Fibroblast of villous mesenchyme (primary cell): ENCODE measurements at regions not wholly inside any gene's neighbourhood (a gene's known extent, or its start where the extent isn't known, plus 50 kb on each side); places are given as distances from the start of the nearest gene placed in this dataset.
"Not testable (repeated sequence)": the region's sequence is repeated elsewhere in the genome, so short reads cannot be mapped to it uniquely, and the experiment has no call there.

Experiments used
- DNase-seq: peaks from one replicate; pipeline ENCODE4 v3.0.0-alpha.2; 2010; ENCODE audit warnings: low read depth
- H3K4me3 ChIP-seq: 2 replicates; pipeline ENCODE4 v1.5.1; 2011; ENCODE audit warnings: low read depth, mild to moderate bottlenecking, low read length
- CTCF ChIP-seq: IDR thresholded peaks from 2 replicates; pipeline ENCODE4 v1.5.1; 2012; ENCODE audit warnings: low read depth, mild to moderate bottlenecking, low read length; ENCODE audit not compliant: insufficient read depth

- DNase-seq: no peak
- no peak overlapping the region for H3K4me3 ChIP-seq
- TF ChIP-seq CTCF: no peak
These were observed 216.8 kb upstream of the RFX3 start for GRCh38 chr9:3742586-3742985.

- no peak overlapping the region for H3K4me3 ChIP-seq
- no peak for TF ChIP-seq CTCF
- DNase-seq: no peak
These were observed 215.9 kb upstream of the RFX3 start for GRCh38 chr9:3741729-3742128.

- TF ChIP-seq CTCF: no peak
- H3K4me3 ChIP-seq: no peak overlapping the region
- no peak for DNase-seq
These were observed 215.1 kb upstream of the RFX3 start for GRCh38 chr9:3740690-3741419.

- no peak overlapping the region for H3K4me3 ChIP-seq
- no peak for TF ChIP-seq CTCF
- DNase-seq: peak; percentile 81
These were observed 210.4 kb upstream of the RFX3 start for GRCh38 chr9:3736161-3736560.

GRCh38 chr9:3735251-3735650, 209.4 kb upstream of the RFX3 start:
- no peak for TF ChIP-seq CTCF

GRCh38 chr9:3733527-3734262, 207.9 kb upstream of the RFX3 start:
- not testable (repeated sequence) for DNase-seq, H3K4me3 ChIP-seq

More at GRCh38 chr9:3735251-3735650, 209.4 kb upstream of the RFX3 start:
- no peak for DNase-seq
- H3K4me3 ChIP-seq: no peak overlapping the region

- TF ChIP-seq CTCF: no peak
- no peak overlapping the region for H3K4me3 ChIP-seq
- no peak for DNase-seq
These were observed 207.2 kb upstream of the RFX3 start for GRCh38 chr9:3733039-3733408.
